ENCODE measurements at regions not wholly inside any gene's neighbourhood (a gene's known extent, or its start where the extent isn't known, plus 50 kb on each side); places are given as distances from the start of the nearest gene placed in this dataset.

DNA sequence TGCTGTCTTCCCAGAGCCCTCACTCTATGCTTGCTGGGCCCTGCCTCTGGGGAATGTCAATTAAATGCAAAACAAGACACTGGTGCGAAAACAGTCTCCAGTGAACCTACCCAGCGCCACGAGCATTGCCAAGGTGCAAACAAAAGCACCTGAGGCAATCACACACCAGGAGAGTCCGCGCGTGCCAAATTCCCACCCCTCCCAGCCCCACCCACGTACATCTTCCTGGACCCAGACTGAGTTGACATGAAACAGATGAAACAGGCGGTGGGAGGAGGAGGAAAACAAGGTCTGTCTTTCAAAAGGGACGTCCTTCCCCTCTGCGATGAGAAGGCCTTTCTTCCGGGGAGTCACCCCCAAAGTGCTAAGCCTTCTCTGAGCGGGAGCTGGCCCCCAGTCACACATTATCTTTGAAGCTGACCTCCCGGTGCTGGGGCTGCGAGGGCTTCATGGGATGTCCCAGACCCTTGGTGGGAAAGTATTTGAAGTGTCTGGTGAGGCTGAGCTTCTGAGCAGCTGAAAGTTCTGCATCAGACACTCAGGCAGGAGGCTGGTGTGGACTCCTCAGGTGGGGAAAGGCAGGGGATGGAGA is 200.4 kb downstream of the AXIN2 start:
- no peak for TF ChIP-seq EZH2 (IDR thresholded peaks at IDR 0.05; ENCODE audit: insufficient read depth, low read length)
- TF ChIP-seq, protein P1, sequence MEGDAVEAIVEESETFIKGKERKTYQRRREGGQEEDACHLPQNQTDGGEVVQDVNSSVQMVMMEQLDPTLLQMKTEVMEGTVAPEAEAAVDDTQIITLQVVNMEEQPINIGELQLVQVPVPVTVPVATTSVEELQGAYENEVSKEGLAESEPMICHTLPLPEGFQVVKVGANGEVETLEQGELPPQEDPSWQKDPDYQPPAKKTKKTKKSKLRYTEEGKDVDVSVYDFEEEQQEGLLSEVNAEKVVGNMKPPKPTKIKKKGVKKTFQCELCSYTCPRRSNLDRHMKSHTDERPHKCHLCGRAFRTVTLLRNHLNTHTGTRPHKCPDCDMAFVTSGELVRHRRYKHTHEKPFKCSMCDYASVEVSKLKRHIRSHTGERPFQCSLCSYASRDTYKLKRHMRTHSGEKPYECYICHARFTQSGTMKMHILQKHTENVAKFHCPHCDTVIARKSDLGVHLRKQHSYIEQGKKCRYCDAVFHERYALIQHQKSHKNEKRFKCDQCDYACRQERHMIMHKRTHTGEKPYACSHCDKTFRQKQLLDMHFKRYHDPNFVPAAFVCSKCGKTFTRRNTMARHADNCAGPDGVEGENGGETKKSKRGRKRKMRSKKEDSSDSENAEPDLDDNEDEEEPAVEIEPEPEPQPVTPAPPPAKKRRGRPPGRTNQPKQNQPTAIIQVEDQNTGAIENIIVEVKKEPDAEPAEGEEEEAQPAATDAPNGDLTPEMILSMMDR (IDR thresholded peaks at IDR 0.05; ENCODE audit: insufficient read depth, low read depth, low read length) = no peak
- no peaks in the 10 kb centered on the region for H3K9me3 ChIP-seq (ENCODE audit: insufficient read depth, low read depth, low read length)

DNA sequence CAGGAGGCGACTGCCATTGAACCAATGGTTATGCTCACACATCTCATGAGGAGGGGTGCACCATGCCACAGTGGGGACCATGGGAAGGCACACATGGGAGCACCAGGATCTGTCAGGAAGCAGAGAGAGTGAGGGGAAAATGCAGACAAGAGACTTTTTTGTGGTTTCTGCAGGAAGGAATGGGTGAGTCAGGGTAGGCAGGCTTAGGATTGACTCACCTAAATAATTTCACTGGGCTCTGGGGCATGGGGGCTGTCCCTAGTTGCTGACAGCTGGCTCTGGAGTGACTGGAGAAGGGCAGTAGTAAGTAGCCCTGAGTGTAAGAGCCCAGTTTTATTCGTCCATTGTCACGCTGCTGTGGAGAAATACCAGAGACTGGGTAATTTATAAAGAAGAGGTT is 202.4 kb downstream of the AXIN2 start:
- H2AFZ ChIP-seq (ENCODE audit: low read depth, low read length) = no peak overlapping the region
- H3K9me3 Mint-ChIP-seq (ENCODE audit: unreplicated experiment) = no peaks in the 10 kb centered on the region
- peak overlapping the region; percentile 20 for H3K27ac ChIP-seq (ENCODE audit: low read depth, low read length)
- H3K9me3 ChIP-seq (ENCODE audit: insufficient read depth, low read depth, low read length) = no peaks in the 10 kb centered on the region
- peaks cover 20% of the 10 kb centered on the region for H3K4me1 ChIP-seq (ENCODE audit: insufficient read depth, low read length)
- no peaks in the 10 kb centered on the region for H3K36me3 ChIP-seq (ENCODE audit: insufficient read depth, low read length)
- no peak for TF ChIP-seq EZH2 (IDR thresholded peaks at IDR 0.05; ENCODE audit: insufficient read depth, low read length)
- H3K36me3 Mint-ChIP-seq (ENCODE audit: low read depth, unreplicated experiment) = no peaks in the 10 kb centered on the region
- no peaks in the 10 kb centered on the region for H3K27me3 ChIP-seq (ENCODE audit: insufficient read depth, low read length)
- FAIRE-seq (peak; percentile 73), DNase-seq (ENCODE audit: low read depth) (peak; percentile 90)
- peak overlapping the region; percentile 12 for H3K4me3 Mint-ChIP-seq (ENCODE audit: unreplicated experiment)
- no peak overlapping the region for H3K9ac ChIP-seq (ENCODE audit: low read length)
- no peaks in the 10 kb centered on the region for H4K20me1 ChIP-seq (ENCODE audit: insufficient read depth, low read length)
- H3K79me2 ChIP-seq (ENCODE audit: insufficient read depth, low read length) = no peaks in the 10 kb centered on the region
- H3K27me3 Mint-ChIP-seq (ENCODE audit: low read depth, unreplicated experiment) = peaks cover 7% of the 10 kb centered on the region
- H3K4me1 Mint-ChIP-seq (ENCODE audit: low read depth, unreplicated experiment) = peaks cover 19% of the 10 kb centered on the region
- H3K4me2 ChIP-seq (ENCODE audit: low read length) = peak overlapping the region; percentile 71
- H3K27ac Mint-ChIP-seq (ENCODE audit: unreplicated experiment) = peak overlapping the region; percentile 35
- H3K4me3 ChIP-seq (ENCODE audit: insufficient read depth, low read depth, low read length) = no peak overlapping the region

More for the DNA sequence above, 200.4 kb downstream of the AXIN2 start:
- H3K9ac ChIP-seq (ENCODE audit: low read length) = no peak overlapping the region
- H3K27me3 ChIP-seq (ENCODE audit: insufficient read depth, low read length) = no peaks in the 10 kb centered on the region
- H2AFZ ChIP-seq (ENCODE audit: low read depth, low read length) = no peak overlapping the region
- Mint-ChIP-seq H3K27me3 (ENCODE audit: low read depth, unreplicated experiment) (peaks cover 8% of the 10 kb centered on the region), H3K36me3 (ENCODE audit: low read depth, unreplicated experiment) (no peaks in the 10 kb centered on the region), H3K9me3 (ENCODE audit: unreplicated experiment) (peaks cover 3% of the 10 kb centered on the region), H3K27ac (ENCODE audit: unreplicated experiment) (no peak overlapping the region), H3K4me3 (ENCODE audit: unreplicated experiment) (no peak overlapping the region), H3K4me1 (ENCODE audit: low read depth, unreplicated experiment) (peaks cover 19% of the 10 kb centered on the region)
- no peaks in the 10 kb centered on the region for H4K20me1 ChIP-seq (ENCODE audit: insufficient read depth, low read length)
- H3K79me2 ChIP-seq (ENCODE audit: insufficient read depth, low read length) = no peaks in the 10 kb centered on the region
- H3K36me3 ChIP-seq (ENCODE audit: insufficient read depth, low read length) = no peaks in the 10 kb centered on the region
- no peak overlapping the region for H3K27ac ChIP-seq (ENCODE audit: low read depth, low read length)
- H3K4me3 ChIP-seq (ENCODE audit: insufficient read depth, low read depth, low read length) = no peak overlapping the region
- DNase-seq (ENCODE audit: low read depth) (no peak), FAIRE-seq (no peak)
- H3K4me1 ChIP-seq (ENCODE audit: insufficient read depth, low read length) = peaks cover 20% of the 10 kb centered on the region
- no peak overlapping the region for H3K4me2 ChIP-seq (ENCODE audit: low read length)

DNA sequence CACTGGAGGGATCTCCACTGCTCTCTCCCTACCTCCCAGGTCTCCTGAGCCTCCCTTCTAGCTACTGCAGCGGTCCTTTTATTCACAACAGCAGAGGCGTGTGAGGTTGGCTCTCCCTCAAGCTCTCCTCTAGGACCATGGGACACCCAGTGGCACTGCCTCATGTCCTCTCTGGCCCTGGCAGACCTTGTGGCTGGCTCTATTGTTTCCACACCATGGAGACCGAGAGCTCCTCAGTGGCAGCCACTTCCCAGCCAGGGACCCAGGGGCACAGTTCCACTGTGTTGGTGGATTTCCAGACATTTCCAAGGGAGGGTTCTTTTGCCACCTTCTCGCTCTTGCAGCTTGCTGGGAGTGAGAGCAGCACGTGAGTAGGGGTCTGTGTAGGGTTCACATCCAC is 204.9 kb downstream of the AXIN2 start:
- no peak for FAIRE-seq
- Histone ChIP-seq H2AFZ (ENCODE audit: low read depth, low read length) (no peak overlapping the region), H3K36me3 (ENCODE audit: insufficient read depth, low read length) (no peaks in the 10 kb centered on the region), H3K27me3 (ENCODE audit: insufficient read depth, low read length) (no peaks in the 10 kb centered on the region), H4K20me1 (ENCODE audit: insufficient read depth, low read length) (no peaks in the 10 kb centered on the region), H3K4me1 (ENCODE audit: insufficient read depth, low read length) (peaks cover 16% of the 10 kb centered on the region), H3K27ac (ENCODE audit: low read depth, low read length) (no peak overlapping the region), H3K9me3 (ENCODE audit: insufficient read depth, low read depth, low read length) (no peaks in the 10 kb centered on the region), H3K4me2 (ENCODE audit: low read length) (no peak overlapping the region), H3K79me2 (ENCODE audit: insufficient read depth, low read length) (no peaks in the 10 kb centered on the region), H3K4me3 (ENCODE audit: insufficient read depth, low read depth, low read length) (no peak overlapping the region), H3K9ac (ENCODE audit: low read length) (no peak overlapping the region)
- peaks cover 8% of the 10 kb centered on the region for H3K27me3 Mint-ChIP-seq (ENCODE audit: low read depth, unreplicated experiment)
- TF ChIP-seq, protein P1 (IDR thresholded peaks at IDR 0.05; ENCODE audit: insufficient read depth, low read depth, low read length) = no peak
- TF ChIP-seq EZH2 (IDR thresholded peaks at IDR 0.05; ENCODE audit: insufficient read depth, low read length) = no peak
- H3K4me3 Mint-ChIP-seq (ENCODE audit: unreplicated experiment) = no peak overlapping the region
- no peak for DNase-seq (ENCODE audit: low read depth)
- no peaks in the 10 kb centered on the region for H3K36me3 Mint-ChIP-seq (ENCODE audit: low read depth, unreplicated experiment)
- H3K9me3 Mint-ChIP-seq (ENCODE audit: unreplicated experiment) = no peaks in the 10 kb centered on the region
- H3K27ac Mint-ChIP-seq (ENCODE audit: unreplicated experiment) = no peak overlapping the region
- peaks cover 19% of the 10 kb centered on the region for H3K4me1 Mint-ChIP-seq (ENCODE audit: low read depth, unreplicated experiment)

Measured in astrocyte (in vitro differentiated cells and primary cell).